Small intestine (tissue), 7 donors: ENCODE measurements at regions not wholly inside any gene's neighbourhood (a gene's known extent, or its start where the extent isn't known, plus 50 kb on each side); places are given as distances from the start of the nearest gene placed in this dataset.

Experiments used
- DNase-seq, 2 donors: peaks; one replicate each; pipeline versions ENCODE4 v3.0.0 to v3.0.0-alpha.2; 2013
- FAIRE-seq: peaks from 2 replicates; lab custom pipeline; 2012; peaks lifted over from hg19 to GRCh38; lab: Jason Lieb, UNC
- H3K27ac ChIP-seq, 3 donors: one replicate each; pipeline ENCODE4 v1.5.1; 2013; ENCODE audit warnings: low read length in 2 of 3, mild to moderate bottlenecking in 2 of 3, control low read depth in 1 of 3, inconsistent platforms in 1 of 3, low read depth in 1 of 3, moderate library complexity in 1 of 3
- H3K27me3 ChIP-seq, 3 donors: one replicate each; pipeline ENCODE4 v1.6.1; 2013; ENCODE audit warnings: low read length in 3 of 3, inconsistent platforms in 1 of 3; ENCODE audit not compliant: control insufficient read depth in 3 of 3, insufficient read depth in 3 of 3
- H3K36me3 ChIP-seq, 3 donors: one replicate each; pipeline ENCODE4 v1.6.1; 2013; ENCODE audit warnings: low read length in 3 of 3, inconsistent platforms in 1 of 3, low read depth in 1 of 3, mild to moderate bottlenecking in 1 of 3, moderate library complexity in 1 of 3; ENCODE audit not compliant: control insufficient read depth in 3 of 3, insufficient read depth in 2 of 3
- H3K4me1 ChIP-seq, 3 donors: one replicate each; pipeline ENCODE4 v1.6.1; 2013; ENCODE audit warnings: low read length in 2 of 3, inconsistent platforms in 1 of 3, low read depth in 1 of 3, mild to moderate bottlenecking in 1 of 3, moderate library complexity in 1 of 3; ENCODE audit not compliant: control insufficient read depth in 3 of 3, insufficient read depth in 2 of 3
- H3K4me3 ChIP-seq, 3 donors: one replicate each; pipeline ENCODE4 v1.5.1; 2013; ENCODE audit warnings: low read length in 3 of 3, control low read depth in 1 of 3, inconsistent platforms in 1 of 3, low read depth in 1 of 3, mild to moderate bottlenecking in 1 of 3, moderate library complexity in 1 of 3
- H3K9me3 ChIP-seq, 2 donors: one replicate each; pipeline ENCODE4 v1.6.1; 2013; ENCODE audit warnings: low read depth in 1 of 2, low read length in 1 of 2; ENCODE audit not compliant: control insufficient read depth in 2 of 2, insufficient read depth in 1 of 2
- WGBS, 3 donors: extraction: QIAGEN DNeasy Blood & Tissue Kit; methylation state at CpG; one replicate each; pipeline ENCODE4 v1.1.7; 2013; 5-methylcytosine and 5-hydroxymethylcytosine counted together
- donor health status: healthy with polysubstance abuse.
- donor health status: control.
- donor health status: control.
- donor health status: Bipolar disorder and iron deficiency.
- donor health status: healthy.

GRCh38 chr2:114056294-114057143 is 166.6 kb downstream of the ACTR3 start:
- Histone ChIP-seq H3K4me1 (no peaks in the 10 kb centered on the region), H3K36me3 (no peaks in the 10 kb centered on the region), H3K4me3 (no peak overlapping the region), H3K27ac (no peak overlapping the region), H3K9me3 (no peaks in the 10 kb centered on the region), H3K27me3 (no peaks in the 10 kb centered on the region)
- FAIRE-seq (no peak), DNase-seq (no peak)
- WGBS, 3 donors, result 60 to 71% (median 60%) methylated on average over 6 of the region's 6 CpGs

GRCh38 chr2:114057638-114058037 is 167.7 kb downstream of the ACTR3 start:
- no peaks in the 10 kb centered on the region for H3K36me3 ChIP-seq
- WGBS, 3 donors, result 17 to 64% (median 40%) methylated on average over 6 of the region's 6 CpGs
- H3K9me3 ChIP-seq, result no peaks in the 10 kb centered on the region
- DNase-seq (no peak), FAIRE-seq (no peak)
- no peaks in the 10 kb centered on the region for H3K4me1 ChIP-seq
- H3K27ac ChIP-seq, result no peak overlapping the region
- H3K27me3 ChIP-seq, result no peaks in the 10 kb centered on the region
- no peak overlapping the region for H3K4me3 ChIP-seq

GRCh38 chr2:114061566-114062098 is 171.7 kb downstream of the ACTR3 start:
- WGBS, 3 donors, result 88 to 97% (median 93%) methylated on average over 5 of the region's 5 CpGs
- FAIRE-seq (no peak), DNase-seq (no peak)
- Histone ChIP-seq H3K27me3 (no peaks in the 10 kb centered on the region), H3K4me3 (no peak overlapping the region), H3K9me3 (no peaks in the 10 kb centered on the region), H3K4me1 (no peaks in the 10 kb centered on the region), H3K27ac (no peak overlapping the region), H3K36me3 (no peaks in the 10 kb centered on the region)

- H3K4me3 ChIP-seq, result no peak overlapping the region
- H3K27me3 ChIP-seq, result no peaks in the 10 kb centered on the region
- FAIRE-seq (no peak), DNase-seq (no peak)
- no peaks in the 10 kb centered on the region for H3K4me1 ChIP-seq
- H3K36me3 ChIP-seq, result no peaks in the 10 kb centered on the region
- H3K9me3 ChIP-seq, result no peaks in the 10 kb centered on the region
- 84 to 92% (median 92%) methylated on average over 4 of the region's 4 CpGs for whole genome bisulfite sequencing, 3 donors
- no peak overlapping the region for H3K27ac ChIP-seq
Observed at GRCh38 chr2:114063346-114063745, 173.5 kb downstream of the ACTR3 start.

GRCh38 chr2:114065731-114066130 is 175.8 kb downstream of the ACTR3 start:
- no peaks in the 10 kb centered on the region for H3K9me3 ChIP-seq
- 21 to 60% (median 40%) methylated on average over 6 of the region's 6 CpGs for WGBS, 3 donors
- H3K4me1 ChIP-seq, result no peaks in the 10 kb centered on the region
- no peak overlapping the region for H3K4me3 ChIP-seq
- H3K27ac ChIP-seq, result no peak overlapping the region
- H3K36me3 ChIP-seq, result no peaks in the 10 kb centered on the region
- no peaks in the 10 kb centered on the region for H3K27me3 ChIP-seq
- DNase-seq, result no peak
- FAIRE-seq, result no peak

GRCh38 chr2:114066186-114066747 is 176.4 kb downstream of the ACTR3 start:
- Histone ChIP-seq H3K36me3 (no peaks in the 10 kb centered on the region), H3K27me3 (no peaks in the 10 kb centered on the region), H3K27ac (no peak overlapping the region), H3K4me1 (no peaks in the 10 kb centered on the region), H3K4me3 (no peak overlapping the region), H3K9me3 (no peaks in the 10 kb centered on the region)
- 53 to 57% (median 53%) methylated on average over 2 of the region's 2 CpGs for WGBS, 3 donors
- FAIRE-seq (no peak), DNase-seq (no peak)

GRCh38 chr2:114068438-114068837 is 178.5 kb downstream of the ACTR3 start:
- H3K9me3 ChIP-seq, result no peaks in the 10 kb centered on the region
- WGBS, 3 donors, result 29 to 37% (median 33%) methylated on average over 3 of the region's 3 CpGs
- DNase-seq, result peak in 1 of 2 donors; percentile 9
- no peaks in the 10 kb centered on the region for H3K36me3 ChIP-seq
- H3K4me3 ChIP-seq, result no peak overlapping the region
- H3K27ac ChIP-seq, result no peak overlapping the region
- H3K27me3 ChIP-seq, result no peaks in the 10 kb centered on the region
- no peak for FAIRE-seq
- H3K4me1 ChIP-seq, result no peaks in the 10 kb centered on the region

GRCh38 chr2:114076961-114077360 is 187.1 kb downstream of the ACTR3 start:
- WGBS, 3 donors, result 74 to 80% (median 78%) methylated on average over 7 of the region's 7 CpGs
- DNase-seq, result no peak
- no peaks in the 10 kb centered on the region for H3K36me3 ChIP-seq
- no peak for FAIRE-seq
- no peaks in the 10 kb centered on the region for H3K4me1 ChIP-seq
- H3K27me3 ChIP-seq, result no peaks in the 10 kb centered on the region
- H3K4me3 ChIP-seq, result no peak overlapping the region
- H3K9me3 ChIP-seq, result peaks cover 0 to 5% of the 10 kb centered on the region in 2 donors
- H3K27ac ChIP-seq, result no peak overlapping the region
